ENCODE measurements at regions not wholly inside any gene's neighbourhood (a gene's known extent, or its start where the extent isn't known, plus 50 kb on each side); places are given as distances from the start of the nearest gene placed in this dataset.

DNA sequence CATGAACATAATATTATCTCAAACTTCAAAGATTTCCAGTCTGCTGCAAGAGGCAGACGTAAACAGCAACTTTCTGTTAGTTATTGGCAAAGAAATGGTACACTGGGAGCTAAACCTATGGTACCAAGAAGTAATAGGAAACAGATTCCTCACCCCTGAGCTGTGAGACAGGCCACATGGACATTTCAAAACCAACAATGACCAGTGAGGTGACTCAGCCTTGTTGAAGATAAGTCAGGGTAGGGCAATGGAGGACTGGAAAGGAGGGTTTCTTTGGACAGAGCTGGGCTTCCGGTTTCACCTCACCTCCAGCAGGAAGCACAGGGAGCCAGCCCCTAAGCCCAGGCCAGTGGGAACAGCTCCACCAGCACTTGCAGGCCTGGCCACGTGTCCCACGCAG is 1320.5 kb downstream of the AACS start:
- TF ChIP-seq, protein P1, sequence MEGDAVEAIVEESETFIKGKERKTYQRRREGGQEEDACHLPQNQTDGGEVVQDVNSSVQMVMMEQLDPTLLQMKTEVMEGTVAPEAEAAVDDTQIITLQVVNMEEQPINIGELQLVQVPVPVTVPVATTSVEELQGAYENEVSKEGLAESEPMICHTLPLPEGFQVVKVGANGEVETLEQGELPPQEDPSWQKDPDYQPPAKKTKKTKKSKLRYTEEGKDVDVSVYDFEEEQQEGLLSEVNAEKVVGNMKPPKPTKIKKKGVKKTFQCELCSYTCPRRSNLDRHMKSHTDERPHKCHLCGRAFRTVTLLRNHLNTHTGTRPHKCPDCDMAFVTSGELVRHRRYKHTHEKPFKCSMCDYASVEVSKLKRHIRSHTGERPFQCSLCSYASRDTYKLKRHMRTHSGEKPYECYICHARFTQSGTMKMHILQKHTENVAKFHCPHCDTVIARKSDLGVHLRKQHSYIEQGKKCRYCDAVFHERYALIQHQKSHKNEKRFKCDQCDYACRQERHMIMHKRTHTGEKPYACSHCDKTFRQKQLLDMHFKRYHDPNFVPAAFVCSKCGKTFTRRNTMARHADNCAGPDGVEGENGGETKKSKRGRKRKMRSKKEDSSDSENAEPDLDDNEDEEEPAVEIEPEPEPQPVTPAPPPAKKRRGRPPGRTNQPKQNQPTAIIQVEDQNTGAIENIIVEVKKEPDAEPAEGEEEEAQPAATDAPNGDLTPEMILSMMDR (IDR thresholded peaks at IDR 0.05; ENCODE audit: control extremely low read depth in 1 of 3, insufficient read depth in 1 of 3, low read depth in 1 of 3, low read length in 3 of 3), result no peak
- TF ChIP-seq EP300 (IDR thresholded peaks at IDR 0.05; ENCODE audit: borderline replicate concordance in 1 of 2, low read depth in 2 of 2, low read length in 2 of 2), result no peak
- no peak for TF ChIP-seq BACH1 (IDR thresholded peaks at IDR 0.05; ENCODE audit: low read length)
- TF ChIP-seq POLR2A (IDR thresholded peaks at IDR 0.05; ENCODE audit: control extremely low read depth in 1 of 2, low read depth in 2 of 2, low read length in 2 of 2), result no peak
- TF ChIP-seq TBP (IDR thresholded peaks at IDR 0.05; ENCODE audit: low read depth, low read length), result no peak
- TF ChIP-seq EZH2 (IDR thresholded peaks at IDR 0.05; ENCODE audit: low read depth, low read length, severe bottlenecking), result no peak
- TF ChIP-seq, protein P2, sequence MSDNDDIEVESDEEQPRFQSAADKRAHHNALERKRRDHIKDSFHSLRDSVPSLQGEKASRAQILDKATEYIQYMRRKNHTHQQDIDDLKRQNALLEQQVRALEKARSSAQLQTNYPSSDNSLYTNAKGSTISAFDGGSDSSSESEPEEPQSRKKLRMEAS (IDR thresholded peaks at IDR 0.05), result no peak
- TF ChIP-seq RXRA (IDR thresholded peaks at IDR 0.05; ENCODE audit: insufficient read depth, low read depth, low read length), result no peak
- TF ChIP-seq POLR2AphosphoS5 (IDR thresholded peaks at IDR 0.05; ENCODE audit: low read depth, low read length), result no peak
- TF ChIP-seq RNF2 (IDR thresholded peaks at IDR 0.05; ENCODE audit: borderline replicate concordance, low read depth, low read length, missing control alignments, poor library complexity, severe bottlenecking), result no peak
- TF ChIP-seq, protein P3, sequence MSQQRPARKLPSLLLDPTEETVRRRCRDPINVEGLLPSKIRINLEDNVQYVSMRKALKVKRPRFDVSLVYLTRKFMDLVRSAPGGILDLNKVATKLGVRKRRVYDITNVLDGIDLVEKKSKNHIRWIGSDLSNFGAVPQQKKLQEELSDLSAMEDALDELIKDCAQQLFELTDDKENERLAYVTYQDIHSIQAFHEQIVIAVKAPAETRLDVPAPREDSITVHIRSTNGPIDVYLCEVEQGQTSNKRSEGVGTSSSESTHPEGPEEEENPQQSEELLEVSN (IDR thresholded peaks at IDR 0.05), result no peak
